IMR-90 (cell line): ENCODE measurements at regions not wholly inside any gene's neighbourhood (a gene's known extent, or its start where the extent isn't known, plus 50 kb on each side); places are given as distances from the start of the nearest gene placed in this dataset.

ENCODE experiments used
- ATAC-seq: fragments of 200-7000 bp; cut with Tn5 transposase; 2 replicates; pipeline ENCODE4 v1.9.1; 2020; ENCODE audit warnings: low read depth, mild to moderate bottlenecking, moderate library complexity
- BruUV-seq: library from RNA; stranded (reverse); fragments of 400-500 nt; replicated peaks from 2 replicates; lab custom pipeline; 2021; lab: Mats Ljungman, UMichigan
- CTCF ChIA-PET: fragments of 300-600 bp; formaldehyde crosslinking; extraction: SDS; loops from one replicate; lab custom pipeline; 2021; ENCODE audit warnings: antibody characterized with exemption; lab: Yijun Ruan, JAX
- POLR2A ChIA-PET: fragments of 300-600 bp; sonication (Branson Sonifier 250); formaldehyde crosslinking; loops from one replicate; lab custom pipeline; 2022; ENCODE audit warnings: antibody characterized with exemption; ENCODE audit not compliant: unreplicated experiment; lab: Charles Lee
- DNase-seq: peaks from one replicate; pipeline ENCODE4 v3.0.0; 2013
- H2AFZ ChIP-seq: replicated peaks from 2 replicates; pipeline ENCODE3; 2013; ENCODE audit warnings: low read length, mild to moderate bottlenecking; ENCODE audit not compliant: poor library complexity
- H2AK5ac ChIP-seq: 2 replicates; pipeline ENCODE4 v1.6.1; 2013; ENCODE audit warnings: low read depth, low read length, inconsistent platforms
- H2AK9ac ChIP-seq: replicated peaks from 2 replicates; pipeline ENCODE3; 2013; ENCODE audit warnings: mild to moderate bottlenecking, low read depth, low read length, moderate library complexity; ENCODE audit not compliant: poor library complexity
- H2BK120ac ChIP-seq: 2 replicates; pipeline ENCODE4 v1.6.1; 2013; ENCODE audit warnings: low read depth, low read length, inconsistent platforms
- H2BK15ac ChIP-seq: 3 replicates; pipeline ENCODE4 v1.6.1; 2013; ENCODE audit warnings: low read depth, low read length, inconsistent platforms
- H2BK20ac ChIP-seq: 2 replicates; pipeline ENCODE4 v1.6.1; 2013; ENCODE audit warnings: low read depth, mild to moderate bottlenecking, inconsistent platforms, low read length, moderate library complexity
- H2BK5ac ChIP-seq: 2 replicates; pipeline ENCODE4 v1.6.1; 2013; ENCODE audit warnings: mild to moderate bottlenecking, low read depth, low read length, inconsistent platforms; ENCODE audit not compliant: poor library complexity, severe bottlenecking
- H3K14ac ChIP-seq: replicated peaks from 2 replicates; pipeline ENCODE4 v1.6.1; 2013; ENCODE audit warnings: low read depth, low read length, inconsistent platforms
- H3K18ac ChIP-seq: 2 replicates; pipeline ENCODE4 v1.6.1; 2013; ENCODE audit warnings: low read depth, low read length, control low read depth
- H3K23ac ChIP-seq: 2 replicates; pipeline ENCODE4 v1.6.1; 2013; ENCODE audit warnings: low read depth, low read length, inconsistent platforms
- H3K27ac ChIP-seq: 2 replicates; pipeline ENCODE4 v1.5.1; 2013; ENCODE audit warnings: mild to moderate bottlenecking, control low read depth, low read length; ENCODE audit not compliant: insufficient read depth
- H3K27me3 ChIP-seq: 2 replicates; pipeline ENCODE4 v1.6.1; 2013; ENCODE audit warnings: low read length; ENCODE audit not compliant: control insufficient read depth, insufficient read depth
- H3K36me3 ChIP-seq: 2 replicates; pipeline ENCODE4 v1.6.1; 2013; ENCODE audit warnings: low read length, mixed read lengths; ENCODE audit not compliant: control insufficient read depth, insufficient read depth
- H3K4ac ChIP-seq: 2 replicates; pipeline ENCODE4 v1.6.1; 2013; ENCODE audit warnings: low read depth, low read length, inconsistent platforms
- H3K4me1 ChIP-seq: 2 replicates; pipeline ENCODE4 v1.6.1; 2013; ENCODE audit warnings: low read length, mixed read lengths; ENCODE audit not compliant: control insufficient read depth, insufficient read depth
- H3K4me2 ChIP-seq: 2 replicates; pipeline ENCODE4 v1.6.1; 2013; ENCODE audit warnings: low read depth, mild to moderate bottlenecking, control low read depth, low read length, moderate library complexity
- H3K4me3 ChIP-seq: 2 replicates; pipeline ENCODE4 v1.5.1; 2013; ENCODE audit warnings: low read depth, mild to moderate bottlenecking, control low read depth, low read length, moderate library complexity; ENCODE audit not compliant: insufficient read depth
- H3K56ac ChIP-seq: 2 replicates; pipeline ENCODE4 v1.6.1; 2013; ENCODE audit warnings: low read length, inconsistent platforms; ENCODE audit not compliant: insufficient read depth; ENCODE audit errors: extremely low read depth
- H3K79me1 ChIP-seq, 2 experiments: 2 replicates each; pipeline ENCODE4 v1.6.1; 2013; ENCODE audit warnings: low read length in 2 of 2, inconsistent platforms in 1 of 2, low read depth in 1 of 2
- H3K9ac ChIP-seq: 2 replicates; pipeline ENCODE4 v1.6.1; 2013; ENCODE audit warnings: low read depth, low read length, control low read depth
- H3K9me1 ChIP-seq: 2 replicates; pipeline ENCODE4 v1.6.1; 2013; ENCODE audit warnings: low read length, inconsistent platforms; ENCODE audit not compliant: insufficient read depth
- H3K9me3 ChIP-seq: 2 replicates; pipeline ENCODE4 v1.6.1; 2013; ENCODE audit warnings: low read length; ENCODE audit not compliant: control insufficient read depth, insufficient read depth
- H4K20me1 ChIP-seq: 2 replicates; pipeline ENCODE4 v1.6.1; 2013; ENCODE audit warnings: low read length, inconsistent platforms; ENCODE audit not compliant: insufficient read depth
- H4K5ac ChIP-seq: 2 replicates; pipeline ENCODE4 v1.6.1; 2013; ENCODE audit warnings: mild to moderate bottlenecking, low read depth, low read length, control low read depth
- H4K8ac ChIP-seq, 2 experiments: 2 replicates each; pipeline ENCODE4 v1.6.1; 2013; ENCODE audit warnings: low read depth in 2 of 2, low read length in 2 of 2, control low read depth in 1 of 2, inconsistent platforms in 1 of 2
- H4K91ac ChIP-seq: 2 replicates; pipeline ENCODE4 v1.6.1; 2013; ENCODE audit warnings: low read depth, low read length, inconsistent platforms; ENCODE audit not compliant: insufficient read depth
- CHD1 ChIP-seq: IDR thresholded peaks from 2 replicates; pipeline ENCODE4 v1.6.1; 2012; ENCODE audit warnings: low read depth, low read length, improper control_type of control experiment
- MAFK ChIP-seq: IDR thresholded peaks from 2 replicates; pipeline ENCODE4 v1.6.1; 2012; ENCODE audit warnings: low read depth, low read length, improper control_type of control experiment
- MAZ ChIP-seq: IDR thresholded peaks from 2 replicates; pipeline ENCODE4 v1.6.1; 2012; ENCODE audit warnings: low read depth, mild to moderate bottlenecking, low read length, improper control_type of control experiment, moderate library complexity, borderline replicate concordance
- MXI1 ChIP-seq: IDR thresholded peaks from 2 replicates; pipeline ENCODE4 v1.6.1; 2012; ENCODE audit warnings: low read depth, mild to moderate bottlenecking, low read length, moderate library complexity, borderline replicate concordance
- WGBS, 2 experiments: methylation state at CpG; one replicate each; pipeline versions ENCODE4 v1.1.5 to v1.1.7; 2013; ENCODE audit warnings: missing lambda C conversion rate in 2 of 2; ENCODE audit not compliant: insufficient read length in 1 of 2; ENCODE audit errors: extremely low coverage in 2 of 2; 5-methylcytosine and 5-hydroxymethylcytosine counted together
- dilution Hi-C: fragments of 300-500 bp; cut with HindIII; formaldehyde crosslinking; loops from one replicate; pipeline ENCODE4 v1.14.3; 2018; ENCODE audit warnings: low sequenced_read_pairs; ENCODE audit not compliant: unreplicated experiment
- in situ Hi-C: fragments of 300-500 bp; cut with MboI; formaldehyde crosslinking; loops from 3 replicates; pipeline ENCODE4 v1.14.3; 2019; ENCODE audit warnings: low sequenced_read_pairs, inconsistent platforms, mixed read lengths
- intact Hi-C: fragments of 100-400 bp; cut with micrococcal nuclease; formaldehyde crosslinking; loops from 2 replicates; pipeline ENCODE4 v1.10.0; 2022
- TF ChIP-seq, protein P1 (sequence below): fragments of 150-350 bp; IDR thresholded peaks from 2 replicates; pipeline ENCODE4 v1.6.1; 2017; ENCODE audit warnings: mild to moderate bottlenecking, antibody characterized with exemption, low read length, low read depth
- TF ChIP-seq, protein P2 (sequence below): fragments of 150-350 bp; IDR thresholded peaks from 2 replicates; pipeline ENCODE4 v1.6.1; 2016; ENCODE audit warnings: low read depth, mild to moderate bottlenecking, low read length, moderate library complexity, borderline replicate concordance

- H3K4me2 ChIP-seq = no peak overlapping the region
- H3K9me1 ChIP-seq = no peaks in the 10 kb centered on the region
- no peak overlapping the region for H2BK120ac ChIP-seq
- in situ Hi-C loops = no loop called here
- no peak overlapping the region for H3K14ac ChIP-seq
- no peaks in the 10 kb centered on the region for H3K36me3 ChIP-seq
- whole genome bisulfite sequencing, 2 experiments = no CpG with 5 or more reads among the region's 6 CpGs
- H2AK9ac ChIP-seq = no peak overlapping the region
- no peak overlapping the region for H2AFZ ChIP-seq
- H3K23ac ChIP-seq = no peak overlapping the region
- no peak overlapping the region for H3K4me3 ChIP-seq
- no peaks in the 10 kb centered on the region for H3K79me1 ChIP-seq
- TF ChIP-seq, protein P1, sequence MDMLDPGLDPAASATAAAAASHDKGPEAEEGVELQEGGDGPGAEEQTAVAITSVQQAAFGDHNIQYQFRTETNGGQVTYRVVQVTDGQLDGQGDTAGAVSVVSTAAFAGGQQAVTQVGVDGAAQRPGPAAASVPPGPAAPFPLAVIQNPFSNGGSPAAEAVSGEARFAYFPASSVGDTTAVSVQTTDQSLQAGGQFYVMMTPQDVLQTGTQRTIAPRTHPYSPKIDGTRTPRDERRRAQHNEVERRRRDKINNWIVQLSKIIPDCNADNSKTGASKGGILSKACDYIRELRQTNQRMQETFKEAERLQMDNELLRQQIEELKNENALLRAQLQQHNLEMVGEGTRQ = no peak
- TF ChIP-seq MAZ (no peak), MXI1 (no peak), MAFK (no peak), CHD1 (no peak)
- TF ChIP-seq, protein P2, sequence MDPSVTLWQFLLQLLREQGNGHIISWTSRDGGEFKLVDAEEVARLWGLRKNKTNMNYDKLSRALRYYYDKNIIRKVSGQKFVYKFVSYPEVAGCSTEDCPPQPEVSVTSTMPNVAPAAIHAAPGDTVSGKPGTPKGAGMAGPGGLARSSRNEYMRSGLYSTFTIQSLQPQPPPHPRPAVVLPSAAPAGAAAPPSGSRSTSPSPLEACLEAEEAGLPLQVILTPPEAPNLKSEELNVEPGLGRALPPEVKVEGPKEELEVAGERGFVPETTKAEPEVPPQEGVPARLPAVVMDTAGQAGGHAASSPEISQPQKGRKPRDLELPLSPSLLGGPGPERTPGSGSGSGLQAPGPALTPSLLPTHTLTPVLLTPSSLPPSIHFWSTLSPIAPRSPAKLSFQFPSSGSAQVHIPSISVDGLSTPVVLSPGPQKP = no peak
- H4K8ac ChIP-seq = no peak overlapping the region
- H4K5ac ChIP-seq = no peak overlapping the region
- H3K4me1 ChIP-seq = no peaks in the 10 kb centered on the region
- H3K18ac ChIP-seq = no peak overlapping the region
- no peak overlapping the region for H3K4ac ChIP-seq
- H3K56ac ChIP-seq = no peak overlapping the region
- no peak overlapping the region for H2BK15ac ChIP-seq
- no peaks in the 10 kb centered on the region for H3K27me3 ChIP-seq
- ATAC-seq = no peak
- POLR2A ChIA-PET = no interaction called here
- DNase-seq = no peak
- CTCF ChIA-PET = interaction anchor here (0.7 kb wide), 1 partner anchor 30 kb away, joined by 3 read pairs; no protein-coding TSS in a partner anchor
- no peak overlapping the region for H3K27ac ChIP-seq
- H2AK5ac ChIP-seq = no peak overlapping the region
- no peak overlapping the region for H4K91ac ChIP-seq
- BruUV-seq = no TSS peak
- peaks cover 16% of the 10 kb centered on the region for H3K9me3 ChIP-seq
- H3K9ac ChIP-seq = no peak overlapping the region
- no peak overlapping the region for H2BK20ac ChIP-seq
- dilution Hi-C loops = no loop called here
- H2BK5ac ChIP-seq = no peak overlapping the region
- no peaks in the 10 kb centered on the region for H4K20me1 ChIP-seq
- intact Hi-C loops = no loop called here
These were observed 1426.2 kb upstream of the WWC1 start for GRCh38 chr5:166865206-166865605.
